Stimulated activated CD4-positive, alpha-beta T cell treated with anti-CD3 and anti-CD28 coated beads, Interleukin-15, amount 100 ng/mL, for 24 hours (primary cell): ENCODE measurements at regions not wholly inside any gene's neighbourhood (a gene's known extent, or its start where the extent isn't known, plus 50 kb on each side); places are given as distances from the start of the nearest gene placed in this dataset.

ENCODE experiments used
- DNase-seq: peaks from one replicate; pipeline ENCODE4 v3.0.0-alpha.2; 2020

GRCh38 chr1:82453511-82454185, 652.9 kb downstream of the ADGRL2 start:
- DNase-seq = no peak

- DNase-seq = no peak
Measured at GRCh38 chr1:82452096-82452495, 651.4 kb downstream of the ADGRL2 start.

DNA sequence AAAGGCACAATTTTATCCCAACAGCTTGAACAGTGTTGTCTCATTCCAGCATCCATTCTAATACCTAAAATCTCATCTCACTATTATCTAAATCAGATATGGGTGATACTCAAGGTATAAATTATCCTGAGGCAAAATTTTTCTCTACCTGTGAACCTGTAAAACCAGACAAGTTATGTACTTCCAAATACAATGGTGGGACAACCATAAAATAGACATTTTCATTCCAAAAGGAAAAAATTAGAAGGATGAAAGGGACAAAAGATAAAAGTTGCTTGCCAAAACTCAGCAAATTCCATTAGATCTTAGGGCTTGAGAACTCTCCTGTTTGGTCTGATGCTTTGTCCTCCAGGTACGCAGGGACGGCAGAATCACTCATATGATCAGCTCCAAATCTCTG, 650.5 kb downstream of the ADGRL2 start:
- DNase-seq = no peak

DNA sequence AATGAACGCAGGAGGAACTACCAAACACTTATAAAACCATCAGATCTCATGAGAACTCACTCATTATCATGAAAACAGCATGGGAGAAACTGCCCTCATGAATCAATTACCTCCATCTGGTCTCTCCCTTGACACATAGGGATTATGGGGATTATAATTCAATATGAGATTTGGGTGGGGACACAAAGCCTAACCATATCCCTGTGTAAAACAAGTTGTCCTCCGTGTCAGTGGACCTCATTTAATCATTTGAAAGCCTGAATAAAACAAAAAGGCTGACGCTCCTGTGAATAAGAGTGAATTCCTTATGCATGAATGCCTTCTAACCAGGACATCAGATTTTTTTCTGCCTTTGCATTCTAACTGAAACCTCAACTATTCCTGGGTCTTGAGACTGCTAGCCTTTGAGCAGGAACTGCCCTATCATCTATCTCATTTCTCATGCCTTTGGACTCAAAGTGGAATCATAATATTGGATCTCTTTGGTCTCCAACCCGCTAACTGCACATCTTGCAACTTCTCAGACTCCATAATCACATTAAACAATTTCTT, 648.8 kb downstream of the ADGRL2 start:
- no peak for DNase-seq

DNA sequence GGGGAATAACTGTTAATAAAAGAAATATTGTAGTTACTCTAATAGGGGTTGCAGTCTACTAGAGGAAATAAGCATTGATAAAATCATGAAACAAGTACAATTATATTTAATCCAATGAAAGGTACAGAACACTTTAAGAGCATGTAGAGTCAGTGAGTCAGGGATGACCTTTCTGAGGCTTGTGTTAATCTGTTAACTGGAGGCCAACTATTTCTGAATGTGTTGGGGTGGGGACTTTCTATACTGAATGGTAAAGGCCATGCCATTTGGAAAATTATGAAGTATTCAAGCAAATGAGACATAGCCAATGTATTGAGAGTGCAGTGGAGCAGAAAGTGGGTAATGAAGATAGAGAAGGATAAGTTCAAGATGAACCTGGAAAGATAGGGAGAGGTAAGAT, 646.2 kb downstream of the ADGRL2 start:
- no peak for DNase-seq

GRCh38 chr1:82446236-82446635, 645.5 kb downstream of the ADGRL2 start:
- no peak for DNase-seq

DNA sequence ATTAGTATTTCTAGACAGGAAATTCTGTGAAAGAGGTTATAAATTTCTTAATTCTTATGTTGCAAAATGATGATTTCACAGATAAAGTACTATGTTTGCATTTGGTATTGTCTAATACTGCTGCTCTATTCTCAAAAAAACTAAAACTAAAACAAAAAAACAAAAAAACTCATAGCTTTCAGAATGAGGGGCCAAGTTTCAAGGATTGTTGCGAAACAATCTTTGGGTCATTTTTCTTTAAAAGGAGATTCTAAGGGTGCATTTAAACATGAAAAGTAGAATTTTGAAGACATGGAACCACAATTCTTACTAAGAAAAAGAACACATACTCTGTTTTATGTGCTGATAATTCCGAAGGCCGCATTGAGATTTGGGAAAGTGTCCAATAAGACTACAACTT, 645.1 kb downstream of the ADGRL2 start:
- no peak for DNase-seq

GRCh38 chr1:82445132-82445531, 644.4 kb downstream of the ADGRL2 start:
- DNase-seq = no peak

- DNase-seq = no peak
Measured at GRCh38 chr1:82441402-82441801, 640.7 kb downstream of the ADGRL2 start.

GRCh38 chr1:82423174-82423815, 622.6 kb downstream of the ADGRL2 start:
- no peak for DNase-seq

GRCh38 chr1:82421782-82422181, 621.0 kb downstream of the ADGRL2 start:
- no peak for DNase-seq

DNA sequence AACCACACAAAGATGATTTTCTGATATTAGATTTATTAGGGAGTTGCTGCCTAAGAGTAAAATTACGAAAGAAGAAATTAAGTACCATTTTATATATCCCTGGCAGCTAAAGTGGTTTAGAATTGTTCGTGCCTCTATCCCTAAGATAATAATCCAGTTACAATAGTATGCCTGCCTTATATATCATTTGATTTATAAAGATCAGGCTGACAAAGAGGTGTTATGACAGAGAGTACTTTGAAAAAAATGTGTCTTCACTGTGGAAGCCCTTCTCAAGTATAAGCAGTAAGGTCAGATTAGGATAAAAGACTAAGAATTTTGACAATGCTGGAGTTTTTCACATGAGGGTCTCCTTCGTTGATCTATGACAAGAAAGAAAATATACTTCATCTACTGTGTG, 619.9 kb downstream of the ADGRL2 start:
- no peak for DNase-seq

DNA sequence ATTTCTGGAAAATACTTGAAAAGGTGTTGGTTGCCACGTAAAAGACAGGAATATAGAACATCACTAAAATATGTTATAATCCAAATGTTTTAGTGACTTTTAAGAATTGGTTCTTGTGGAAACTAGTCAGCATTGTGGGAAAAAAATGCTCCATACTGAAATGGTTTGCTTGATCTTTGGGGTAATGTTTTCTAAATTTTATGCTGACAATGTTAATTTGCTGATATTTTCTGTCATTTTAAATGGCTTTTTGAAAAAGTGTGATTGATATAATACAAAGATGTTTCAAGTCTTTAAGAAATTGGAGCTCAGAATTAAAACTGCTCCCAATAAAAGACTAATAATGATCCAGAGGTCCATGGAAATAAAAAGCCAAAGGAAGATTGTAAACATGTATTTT, 610.9 kb downstream of the ADGRL2 start:
- no peak for DNase-seq

DNA sequence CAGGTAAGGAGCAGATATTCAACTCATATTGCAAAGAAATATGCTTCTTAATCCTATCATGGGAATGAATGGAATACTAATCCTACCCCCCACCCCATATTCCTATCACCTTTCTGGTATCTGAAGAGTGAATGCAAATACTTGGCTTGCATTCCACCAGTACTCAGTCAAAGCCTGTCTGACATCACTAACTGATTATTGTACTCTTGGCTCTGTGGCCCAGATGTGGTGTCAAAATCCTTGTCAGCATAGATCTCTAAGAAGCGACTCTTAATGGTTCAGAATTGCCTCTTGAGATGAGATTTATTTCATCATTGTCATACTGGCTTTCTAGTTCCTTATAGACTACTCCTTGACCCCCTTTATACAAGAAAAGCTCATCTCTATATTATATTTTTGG, 604.6 kb downstream of the ADGRL2 start:
- DNase-seq = no peak

GRCh38 chr1:82401116-82401515, 600.4 kb downstream of the ADGRL2 start:
- DNase-seq = no peak

- no peak for DNase-seq
Measured at GRCh38 chr1:82400521-82400920, 599.8 kb downstream of the ADGRL2 start.

GRCh38 chr1:82399093-82399492, 598.4 kb downstream of the ADGRL2 start:
- DNase-seq = no peak

DNA sequence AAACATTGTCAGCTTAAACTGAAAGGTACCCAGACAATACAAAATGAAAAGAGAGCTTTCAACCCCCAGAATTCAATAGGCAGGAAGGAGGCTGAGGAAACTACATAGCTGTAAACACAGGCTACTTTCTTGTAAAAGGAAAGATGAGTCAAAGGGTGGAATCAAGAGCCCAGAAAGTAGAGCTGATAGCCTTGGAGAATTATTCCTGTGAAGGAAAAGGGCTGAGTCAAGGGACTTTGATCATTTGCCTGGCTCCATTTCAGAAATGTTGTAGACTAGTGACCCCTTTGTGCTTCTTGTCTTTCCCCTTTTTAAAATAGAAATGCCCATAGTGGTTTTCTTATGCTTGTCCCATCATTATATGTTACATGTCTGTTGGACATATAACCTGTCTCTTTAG, 597.6 kb downstream of the ADGRL2 start:
- no peak for DNase-seq

DNA sequence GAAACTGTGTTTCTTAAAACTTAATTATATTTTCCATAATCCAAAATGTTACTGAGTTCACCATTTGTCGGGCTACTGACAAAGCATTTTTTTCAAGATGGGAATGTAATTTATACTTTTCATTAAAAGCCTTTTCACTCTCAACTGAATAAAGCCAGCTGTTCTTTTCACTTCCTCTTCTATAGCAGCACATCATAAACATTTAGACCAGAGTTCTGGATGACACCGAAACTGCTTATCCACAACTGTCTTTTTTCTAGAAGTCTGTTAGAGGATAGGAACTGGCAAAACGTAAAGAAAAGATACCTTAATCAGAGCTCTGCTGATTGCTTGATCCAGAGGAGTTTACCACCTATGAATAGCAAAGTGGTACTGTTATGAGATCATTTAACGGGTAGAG, 594.7 kb downstream of the ADGRL2 start:
- DNase-seq = no peak

GRCh38 chr1:82392946-82393345, 592.2 kb downstream of the ADGRL2 start:
- no peak for DNase-seq

- no peak for DNase-seq
Measured at GRCh38 chr1:82392513-82392912, 591.8 kb downstream of the ADGRL2 start.

GRCh38 chr1:82391712-82392111, 591.0 kb downstream of the ADGRL2 start:
- DNase-seq = no peak

- DNase-seq = no peak
Measured at GRCh38 chr1:82390627-82391026, 589.9 kb downstream of the ADGRL2 start.

DNA sequence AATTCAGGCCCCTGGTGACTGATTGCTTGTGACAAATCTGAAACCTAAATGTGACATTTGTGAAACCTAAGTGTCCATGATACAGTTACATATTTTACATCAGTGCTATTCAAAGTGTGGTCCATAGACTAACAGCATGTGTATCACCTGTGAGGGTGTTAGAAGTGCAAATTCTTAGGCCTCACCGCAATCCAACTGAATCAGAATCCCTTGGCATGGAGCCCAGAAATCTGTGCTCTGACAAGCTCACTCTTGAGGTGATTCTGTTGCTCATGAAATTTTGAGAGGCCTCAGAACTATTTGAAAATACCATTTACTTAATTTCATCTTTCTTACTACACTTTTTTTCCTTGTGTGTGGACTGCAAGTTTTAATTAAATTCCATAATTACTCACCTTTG, 587.9 kb downstream of the ADGRL2 start:
- DNase-seq = no peak

DNA sequence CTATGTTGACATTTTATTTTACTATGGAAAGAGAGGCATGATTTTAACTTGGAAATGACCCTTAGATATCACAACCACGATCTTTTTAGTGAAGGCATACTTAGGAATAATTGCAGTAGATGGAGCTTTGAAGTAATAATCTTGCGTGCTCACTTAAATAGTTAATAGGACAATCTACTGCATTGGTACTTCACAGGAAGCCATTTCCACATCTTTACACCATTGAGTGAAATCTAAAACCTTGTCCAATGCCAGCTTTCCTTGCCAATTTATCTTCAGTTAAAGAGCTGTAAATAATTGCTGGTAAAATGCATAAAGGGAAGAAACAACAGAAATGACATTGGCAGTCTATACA, 586.3 kb downstream of the ADGRL2 start:
- no peak for DNase-seq
